ENCODE measurements at regions not wholly inside any gene's neighbourhood (a gene's known extent, or its start where the extent isn't known, plus 50 kb on each side); places are given as distances from the start of the nearest gene placed in this dataset.

- TF ChIP-seq CTCF (IDR thresholded peaks at IDR 0.05), result no peak
Observed at GRCh38 chr6:1464781-1465370, 75.5 kb downstream of the FOXF2 start.

DNA sequence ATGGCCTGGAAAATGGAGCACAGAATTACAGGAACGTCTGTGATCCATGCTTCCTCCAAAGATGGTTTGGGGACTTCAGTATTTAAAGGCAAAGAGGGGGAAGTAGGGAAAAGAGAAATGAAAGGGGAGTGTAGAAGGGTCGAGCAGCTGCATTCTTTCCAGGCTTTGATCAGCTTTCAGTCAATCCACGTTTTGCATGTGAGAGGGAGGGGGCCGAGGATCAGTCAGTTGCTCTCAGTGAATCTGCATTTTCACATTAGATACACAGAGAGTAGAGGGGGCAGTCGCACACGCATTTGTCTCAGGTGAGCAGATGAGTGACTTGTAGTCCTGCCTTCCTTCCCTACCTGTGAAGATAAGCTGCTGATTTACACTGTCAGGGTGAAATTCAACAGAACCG, 78.8 kb downstream of the FOXF2 start:
- no peak for TF ChIP-seq CTCF (IDR thresholded peaks at IDR 0.05)

- TF ChIP-seq CTCF (IDR thresholded peaks at IDR 0.05), result no peak
Observed at GRCh38 chr6:1470040-1470439, 80.7 kb downstream of the FOXF2 start.

- TF ChIP-seq CTCF (IDR thresholded peaks at IDR 0.05), result no peak
Observed at GRCh38 chr6:1472643-1473042, 83.3 kb downstream of the FOXF2 start.

- TF ChIP-seq CTCF (IDR thresholded peaks at IDR 0.05), result no peak
Observed at GRCh38 chr6:1473166-1473565, 83.8 kb downstream of the FOXF2 start.

DNA sequence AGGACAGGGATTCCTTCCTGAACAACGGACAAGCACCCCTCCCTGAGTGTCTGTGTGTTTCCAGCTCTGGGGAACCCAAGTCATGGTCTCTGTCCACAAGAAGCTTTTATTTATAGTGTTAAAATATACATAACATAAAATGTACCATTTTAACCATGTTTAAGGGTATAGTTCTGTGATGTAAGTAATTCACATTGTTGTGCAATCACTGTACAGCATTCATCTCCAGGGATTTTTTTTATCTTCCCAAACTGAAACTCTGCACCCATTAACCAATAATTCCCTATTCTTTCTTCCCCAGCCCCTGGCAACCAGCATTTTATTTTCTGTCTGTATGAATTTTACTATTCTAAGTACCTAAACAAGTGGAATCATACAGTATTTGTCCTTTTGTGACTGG, 84.2 kb downstream of the FOXF2 start:
- no peak for TF ChIP-seq CTCF (IDR thresholded peaks at IDR 0.05)

DNA sequence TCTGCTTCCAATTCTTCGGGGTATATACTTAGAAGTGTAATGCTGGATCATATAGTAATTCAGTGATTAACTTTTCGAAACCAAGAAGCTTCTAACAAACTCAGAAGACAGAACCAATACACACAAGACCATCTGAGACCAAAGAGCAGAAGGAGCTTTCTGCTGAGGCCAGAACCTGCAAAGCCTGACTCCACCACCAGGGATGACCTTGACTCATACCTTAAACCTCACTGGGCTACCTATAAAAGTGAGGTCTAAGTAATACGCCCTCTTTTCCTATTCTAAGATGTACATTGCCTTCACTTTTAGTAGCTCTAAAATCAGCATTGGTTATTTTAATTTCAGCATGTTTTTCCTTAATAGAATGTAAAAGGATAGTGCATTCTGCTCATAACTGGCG, 84.8 kb downstream of the FOXF2 start:
- no peak for TF ChIP-seq CTCF (IDR thresholded peaks at IDR 0.05)

- no peak for TF ChIP-seq CTCF (IDR thresholded peaks at IDR 0.05)
Observed at GRCh38 chr6:1475174-1475573, 85.8 kb downstream of the FOXF2 start.

All from LNCAP (cell line).